ENCODE measurements at regions not wholly inside any gene's neighbourhood (a gene's known extent, or its start where the extent isn't known, plus 50 kb on each side); places are given as distances from the start of the nearest gene placed in this dataset.

DNA sequence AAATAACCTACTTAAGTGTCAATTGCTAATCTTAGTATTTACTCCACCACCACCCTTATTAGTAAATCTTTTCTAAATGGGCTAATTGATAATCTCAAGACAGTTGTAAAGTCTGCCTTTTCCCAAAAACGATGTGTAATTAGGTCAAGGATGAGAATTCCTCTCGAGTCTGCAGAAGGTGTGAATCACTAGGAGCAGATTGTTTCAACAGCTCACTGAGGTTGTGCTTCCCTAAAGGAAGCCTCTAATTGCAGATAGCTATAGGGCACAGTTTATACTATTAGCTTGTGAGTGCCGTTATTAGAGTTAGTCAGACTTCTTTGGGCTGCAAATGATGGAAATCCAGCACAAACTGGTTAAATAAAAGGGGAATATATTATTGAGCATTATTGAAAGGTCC is 84.9 kb downstream of the C11orf91 start:
- TF ChIP-seq CTCF (IDR thresholded peaks at IDR 0.05) (no peak), POLR2A (IDR thresholded peaks at IDR 0.05) (no peak)

Data from body of pancreas (tissue), 4 donors.